ENCODE measurements at regions not wholly inside any gene's neighbourhood (a gene's known extent, or its start where the extent isn't known, plus 50 kb on each side); places are given as distances from the start of the nearest gene placed in this dataset.

DNA sequence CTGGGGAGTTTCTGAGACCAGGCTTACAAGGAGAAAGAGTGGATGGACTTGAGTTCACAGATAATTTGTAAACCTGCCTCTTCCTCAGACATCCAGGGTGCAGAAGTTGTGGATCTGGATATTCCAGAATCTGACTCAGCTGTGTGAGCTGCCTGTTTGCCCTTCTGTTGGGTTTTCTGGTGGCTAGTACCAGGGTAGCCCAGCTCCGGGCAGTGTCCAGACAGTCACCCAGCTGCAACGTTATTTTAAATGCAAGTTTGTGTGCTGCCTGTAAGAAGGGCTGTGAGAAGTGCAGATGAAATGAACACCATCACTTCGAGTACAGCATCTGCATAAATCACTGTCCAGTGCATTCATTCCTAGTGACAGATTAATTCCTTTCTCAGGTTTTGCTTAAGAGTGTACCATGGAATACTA, 1053.0 kb downstream of the TUSC7 start:
- no peak overlapping the region for H3K27ac ChIP-seq
- no peaks in the 10 kb centered on the region for H3K9me3 ChIP-seq
- no peak for DNase-seq
- H3K36me3 ChIP-seq, result no peaks in the 10 kb centered on the region
- H3K4me1 ChIP-seq, result peaks cover 0 to 10% (median 3%) of the 10 kb centered on the region in 4 donors
- intact Hi-C loops (cut with DNase I; ENCODE audit: low total_unique reads), result no loop called here
- no peak for TF ChIP-seq CTCF (IDR thresholded peaks at IDR 0.05)
- no peak overlapping the region for H3K4me3 ChIP-seq
- no peaks in the 10 kb centered on the region for H3K27me3 ChIP-seq

DNA sequence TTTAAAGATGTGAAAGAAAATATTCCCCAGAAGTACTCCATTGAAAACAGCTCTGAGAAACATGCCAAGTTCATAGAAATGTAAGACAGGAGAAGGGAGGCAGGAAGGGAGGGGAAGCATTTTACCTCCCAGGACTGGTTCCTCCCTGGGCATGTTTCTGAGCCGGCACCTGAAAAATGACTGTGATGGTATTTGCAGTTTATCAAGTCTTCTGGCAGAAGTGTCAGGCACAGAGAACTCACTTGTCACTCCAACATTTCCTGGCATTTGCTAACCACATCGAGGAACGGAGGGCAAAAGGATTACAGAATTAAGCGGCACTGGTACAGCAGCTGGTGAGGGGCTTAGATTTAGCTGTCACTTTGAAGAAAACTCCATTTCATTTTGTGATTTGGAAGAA, 1054.0 kb downstream of the TUSC7 start:
- no peak overlapping the region for H3K27ac ChIP-seq
- H3K4me3 ChIP-seq, result no peak overlapping the region
- no peak for TF ChIP-seq CTCF (IDR thresholded peaks at IDR 0.05)
- intact Hi-C loops (cut with DNase I; ENCODE audit: low total_unique reads), result no loop called here
- no peaks in the 10 kb centered on the region for H3K9me3 ChIP-seq
- no peaks in the 10 kb centered on the region for H3K27me3 ChIP-seq
- no peaks in the 10 kb centered on the region for H3K36me3 ChIP-seq
- peaks cover 0 to 10% (median 3%) of the 10 kb centered on the region in 4 donors for H3K4me1 ChIP-seq
- DNase-seq, result no peak

DNA sequence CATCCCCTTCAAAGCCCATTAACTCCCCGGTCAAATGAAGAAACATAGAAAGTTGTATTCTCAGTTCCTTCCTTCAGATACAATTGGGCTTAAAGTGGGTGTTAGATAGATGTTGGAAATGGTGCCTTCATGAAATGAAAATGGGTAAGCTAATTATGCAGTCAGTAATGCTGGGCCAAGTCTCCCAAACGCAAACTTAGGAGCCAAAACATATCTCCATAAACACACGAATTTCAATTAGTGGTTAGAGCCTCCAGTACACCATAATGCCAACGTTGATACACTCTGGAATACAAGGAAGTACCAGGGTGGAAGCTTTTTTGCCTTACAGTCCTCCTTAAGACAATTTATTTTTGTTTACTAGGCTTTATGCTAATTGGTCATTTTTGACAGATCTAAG, 1059.0 kb downstream of the TUSC7 start:
- Histone ChIP-seq H3K4me1 (no peaks in the 10 kb centered on the region), H3K9me3 (no peaks in the 10 kb centered on the region), H3K27me3 (no peaks in the 10 kb centered on the region), H3K4me3 (no peak overlapping the region), H3K27ac (no peak overlapping the region), H3K36me3 (no peaks in the 10 kb centered on the region)
- intact Hi-C loops (cut with DNase I; ENCODE audit: low total_unique reads), result no loop called here
- TF ChIP-seq CTCF (IDR thresholded peaks at IDR 0.05), result no peak
- DNase-seq, result no peak

GRCh38 chr3:117774130-117774529, 1064.6 kb downstream of the TUSC7 start:
- Histone ChIP-seq H3K27ac (no peak overlapping the region), H3K4me3 (no peak overlapping the region), H3K9me3 (no peaks in the 10 kb centered on the region), H3K36me3 (no peaks in the 10 kb centered on the region), H3K27me3 (no peaks in the 10 kb centered on the region), H3K4me1 (no peaks in the 10 kb centered on the region)
- DNase-seq, result no peak
- TF ChIP-seq CTCF (IDR thresholded peaks at IDR 0.05), result no peak
- intact Hi-C loops (cut with DNase I; ENCODE audit: low total_unique reads), result no loop called here

- Histone ChIP-seq H3K27ac (no peak overlapping the region), H3K36me3 (no peaks in the 10 kb centered on the region), H3K27me3 (no peaks in the 10 kb centered on the region), H3K4me3 (no peak overlapping the region), H3K4me1 (peaks cover 0 to 28% (median 6%) of the 10 kb centered on the region in 4 donors), H3K9me3 (no peaks in the 10 kb centered on the region)
- no peak for TF ChIP-seq CTCF (IDR thresholded peaks at IDR 0.05)
- DNase-seq, result no peak
- intact Hi-C loops (cut with DNase I; ENCODE audit: low total_unique reads), result no loop called here
Measured at GRCh38 chr3:117786349-117786748, 1076.8 kb downstream of the TUSC7 start.

GRCh38 chr3:117788061-117788460, 1078.5 kb downstream of the TUSC7 start:
- DNase-seq, result peak; percentile 25 to 71

More at GRCh38 chr3:117788061-117788460, 1078.5 kb downstream of the TUSC7 start:
- H3K9me3 ChIP-seq, result no peaks in the 10 kb centered on the region
- no peaks in the 10 kb centered on the region for H3K27me3 ChIP-seq
- H3K4me1 ChIP-seq, result peaks cover 0 to 28% (median 6%) of the 10 kb centered on the region in 4 donors
- no peaks in the 10 kb centered on the region for H3K36me3 ChIP-seq
- intact Hi-C loops (cut with DNase I; ENCODE audit: low total_unique reads), result no loop called here
- no peak for TF ChIP-seq CTCF (IDR thresholded peaks at IDR 0.05)
- H3K27ac ChIP-seq, result no peak overlapping the region
- H3K4me3 ChIP-seq, result no peak overlapping the region
